ENCODE measurements at regions not wholly inside any gene's neighbourhood (a gene's known extent, or its start where the extent isn't known, plus 50 kb on each side); places are given as distances from the start of the nearest gene placed in this dataset.
A peak's percentile ranks its signal among the peaks of the same experiment; 100 is the strongest.

- TF ChIP-seq, protein P1, sequence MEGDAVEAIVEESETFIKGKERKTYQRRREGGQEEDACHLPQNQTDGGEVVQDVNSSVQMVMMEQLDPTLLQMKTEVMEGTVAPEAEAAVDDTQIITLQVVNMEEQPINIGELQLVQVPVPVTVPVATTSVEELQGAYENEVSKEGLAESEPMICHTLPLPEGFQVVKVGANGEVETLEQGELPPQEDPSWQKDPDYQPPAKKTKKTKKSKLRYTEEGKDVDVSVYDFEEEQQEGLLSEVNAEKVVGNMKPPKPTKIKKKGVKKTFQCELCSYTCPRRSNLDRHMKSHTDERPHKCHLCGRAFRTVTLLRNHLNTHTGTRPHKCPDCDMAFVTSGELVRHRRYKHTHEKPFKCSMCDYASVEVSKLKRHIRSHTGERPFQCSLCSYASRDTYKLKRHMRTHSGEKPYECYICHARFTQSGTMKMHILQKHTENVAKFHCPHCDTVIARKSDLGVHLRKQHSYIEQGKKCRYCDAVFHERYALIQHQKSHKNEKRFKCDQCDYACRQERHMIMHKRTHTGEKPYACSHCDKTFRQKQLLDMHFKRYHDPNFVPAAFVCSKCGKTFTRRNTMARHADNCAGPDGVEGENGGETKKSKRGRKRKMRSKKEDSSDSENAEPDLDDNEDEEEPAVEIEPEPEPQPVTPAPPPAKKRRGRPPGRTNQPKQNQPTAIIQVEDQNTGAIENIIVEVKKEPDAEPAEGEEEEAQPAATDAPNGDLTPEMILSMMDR (IDR thresholded peaks at IDR 0.05): no peak
- Mint-ChIP-seq H3K27ac (ENCODE audit: unreplicated experiment) (peak overlapping the region; percentile 36), H3K36me3 (ENCODE audit: unreplicated experiment) (no peaks in the 10 kb centered on the region), H3K27me3 (ENCODE audit: unreplicated experiment) (no peaks in the 10 kb centered on the region), H3K4me3 (ENCODE audit: unreplicated experiment) (no peak overlapping the region), H3K4me1 (ENCODE audit: unreplicated experiment) (peaks cover 33% of the 10 kb centered on the region), H3K9me3 (ENCODE audit: unreplicated experiment) (no peaks in the 10 kb centered on the region)
- no peak for DNase-seq (ENCODE audit: extremely low spot score, unreplicated experiment)
Observed at GRCh38 chr3:107987036-107987939, 103.5 kb downstream of the CD47 start.

GRCh38 chr3:107986505-107986904 lies 104.3 kb downstream of the CD47 start:
- no peak for DNase-seq (ENCODE audit: extremely low spot score, unreplicated experiment)
- TF ChIP-seq, protein P1 (IDR thresholded peaks at IDR 0.05): no peak
- H3K4me3 Mint-ChIP-seq (ENCODE audit: unreplicated experiment): no peak overlapping the region
- H3K4me1 Mint-ChIP-seq (ENCODE audit: unreplicated experiment): peaks cover 33% of the 10 kb centered on the region
- H3K36me3 Mint-ChIP-seq (ENCODE audit: unreplicated experiment): no peaks in the 10 kb centered on the region
- no peaks in the 10 kb centered on the region for H3K27me3 Mint-ChIP-seq (ENCODE audit: unreplicated experiment)
- no peaks in the 10 kb centered on the region for H3K9me3 Mint-ChIP-seq (ENCODE audit: unreplicated experiment)
- H3K27ac Mint-ChIP-seq (ENCODE audit: unreplicated experiment): peak overlapping the region; percentile 36

DNA sequence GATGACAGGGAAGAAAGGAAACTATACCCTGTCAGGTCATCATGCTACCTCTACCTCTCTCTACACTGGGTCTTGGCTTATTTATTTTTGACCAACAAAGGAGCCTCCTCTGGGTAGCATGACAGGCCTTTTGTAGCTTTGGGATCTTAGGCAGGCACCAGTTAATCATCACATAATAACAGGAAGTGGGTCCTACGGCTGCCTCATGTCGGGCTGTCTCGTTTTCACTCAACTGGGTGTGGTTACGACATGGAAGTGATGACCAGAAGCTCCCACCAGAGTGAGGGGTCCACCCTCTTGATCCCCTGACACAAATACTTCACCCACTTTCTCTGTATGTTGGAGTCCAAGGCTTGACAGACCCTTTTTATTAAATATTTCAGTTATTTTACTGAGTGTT lies 105.3 kb downstream of the CD47 start:
- no peaks in the 10 kb centered on the region for H3K36me3 Mint-ChIP-seq (ENCODE audit: unreplicated experiment)
- TF ChIP-seq, protein P1 (IDR thresholded peaks at IDR 0.05): no peak
- no peak overlapping the region for H3K27ac Mint-ChIP-seq (ENCODE audit: unreplicated experiment)
- H3K27me3 Mint-ChIP-seq (ENCODE audit: unreplicated experiment): no peaks in the 10 kb centered on the region
- H3K4me3 Mint-ChIP-seq (ENCODE audit: unreplicated experiment): no peak overlapping the region
- no peak for DNase-seq (ENCODE audit: extremely low spot score, unreplicated experiment)
- peaks cover 33% of the 10 kb centered on the region for H3K4me1 Mint-ChIP-seq (ENCODE audit: unreplicated experiment)
- no peaks in the 10 kb centered on the region for H3K9me3 Mint-ChIP-seq (ENCODE audit: unreplicated experiment)

GRCh38 chr3:107983247-107983646 lies 107.6 kb downstream of the CD47 start:
- Mint-ChIP-seq H3K27me3 (ENCODE audit: unreplicated experiment) (peaks cover 3% of the 10 kb centered on the region), H3K4me1 (ENCODE audit: unreplicated experiment) (peaks cover 17% of the 10 kb centered on the region), H3K36me3 (ENCODE audit: unreplicated experiment) (no peaks in the 10 kb centered on the region), H3K4me3 (ENCODE audit: unreplicated experiment) (no peak overlapping the region), H3K27ac (ENCODE audit: unreplicated experiment) (no peak overlapping the region), H3K9me3 (ENCODE audit: unreplicated experiment) (no peaks in the 10 kb centered on the region)
- TF ChIP-seq, protein P1 (IDR thresholded peaks at IDR 0.05): no peak
- DNase-seq (ENCODE audit: extremely low spot score, unreplicated experiment): no peak

DNA sequence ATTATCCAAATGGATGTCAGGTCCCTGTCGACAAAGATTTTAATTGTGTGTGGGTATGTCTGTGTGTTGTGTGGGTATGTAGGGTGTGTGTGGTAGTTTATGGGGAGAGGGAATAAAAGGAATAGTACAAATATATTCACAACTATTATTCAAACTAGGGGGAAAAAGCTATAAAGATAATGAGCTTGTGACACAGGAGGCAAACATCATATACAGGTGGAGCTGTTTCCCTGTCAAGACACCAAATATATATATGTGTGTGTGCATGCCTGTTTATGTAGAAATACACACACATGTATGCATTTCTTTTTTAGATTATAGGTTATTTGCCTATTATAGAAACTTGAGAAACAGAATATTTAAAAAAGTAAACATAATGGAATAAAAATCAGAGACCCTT lies 108.7 kb downstream of the CD47 start:
- H3K9me3 Mint-ChIP-seq (ENCODE audit: unreplicated experiment): no peaks in the 10 kb centered on the region
- no peaks in the 10 kb centered on the region for H3K36me3 Mint-ChIP-seq (ENCODE audit: unreplicated experiment)
- no peak overlapping the region for H3K4me3 Mint-ChIP-seq (ENCODE audit: unreplicated experiment)
- DNase-seq (ENCODE audit: extremely low spot score, unreplicated experiment): no peak
- TF ChIP-seq, protein P1 (IDR thresholded peaks at IDR 0.05): no peak
- peaks cover 3% of the 10 kb centered on the region for H3K27me3 Mint-ChIP-seq (ENCODE audit: unreplicated experiment)
- no peak overlapping the region for H3K27ac Mint-ChIP-seq (ENCODE audit: unreplicated experiment)
- peaks cover 10% of the 10 kb centered on the region for H3K4me1 Mint-ChIP-seq (ENCODE audit: unreplicated experiment)

All from osteocyte (in vitro differentiated cells).